A549 (cell line): ENCODE measurements at regions not wholly inside any gene's neighbourhood (a gene's known extent, or its start where the extent isn't known, plus 50 kb on each side); places are given as distances from the start of the nearest gene placed in this dataset.
A peak's percentile ranks its signal among the peaks of the same experiment; 100 is the strongest.

Experiments
- ATAC-seq, 2 experiments: fragments of 200-7000 bp in 1 of 2; fragments of >200 bp in 1 of 2; cut with Nextera tagmentation in 1 of 2; cut with Tn5 transposase in 1 of 2; 3 replicates each; pipeline versions ENCODE4 v1.8.0 to v1.9.1; 2018 to 2020; ENCODE audit warnings: mild to moderate bottlenecking in 1 of 2, moderate library complexity in 1 of 2
- CTCF ChIA-PET: fragments of 300-600 bp; sonication (Branson Sonifier 250); formaldehyde crosslinking; extraction: SDS; loops from one replicate; lab custom pipeline; 2021; ENCODE audit warnings: antibody characterized with exemption, inconsistent platforms; lab: Yijun Ruan, JAX
- POLR2A ChIA-PET: fragments of 350-600 bp; formaldehyde crosslinking; extraction: SDS; loops from one replicate; lab custom pipeline; 2021; ENCODE audit warnings: antibody characterized with exemption, inconsistent platforms; lab: Yijun Ruan, JAX
- DNase-seq, 2 experiments: peaks; one replicate each; pipeline versions ENCODE4 v3.0.0 to v3.0.0-alpha.2; 2011 to 2016; ENCODE audit warnings: low read depth in 1 of 2, low spot score in 1 of 2
- FAIRE-seq: peaks from 2 replicates; lab custom pipeline; 2011; peaks lifted over from hg19 to GRCh38; lab: Jason Lieb, UNC
- H3K27ac ChIP-seq, 2 experiments: fragments of >200 bp; sonication (Bioruptor Twin); formaldehyde crosslinking; 3 replicates each; pipeline ENCODE4 v1.5.1; 2016 to 2017
- H3K4me1 ChIP-seq: fragments of >200 bp; sonication (Bioruptor Twin); formaldehyde crosslinking; 3 replicates; pipeline ENCODE4 v1.6.1; 2016
- H3K4me2 ChIP-seq: fragments of >200 bp; sonication (Bioruptor Twin); formaldehyde crosslinking; 3 replicates; pipeline ENCODE4 v1.6.1; 2016
- H3K4me3 ChIP-seq: fragments of >200 bp; sonication (Bioruptor Twin); formaldehyde crosslinking; 3 replicates; pipeline ENCODE4 v1.5.1; 2016
- H3K9me3 ChIP-seq: fragments of >200 bp; sonication (Bioruptor Twin); formaldehyde crosslinking; 3 replicates; pipeline ENCODE4 v1.6.1; 2016
- CBX8 ChIP-seq: fragments of 200-600 bp; sonication (generic); IDR thresholded peaks from 2 replicates; pipeline ENCODE4 v1.6.1; 2016
- CHD2 ChIP-seq: fragments of 150-350 bp; IDR thresholded peaks from 2 replicates; pipeline ENCODE4 v1.6.1; 2014; ENCODE audit warnings: low read length; ENCODE audit not compliant: partially characterized antibody
- E2F6 ChIP-seq: IDR thresholded peaks from 2 replicates; pipeline ENCODE4 v1.6.1; 2012; ENCODE audit warnings: low read depth, borderline replicate concordance
- EHMT2 ChIP-seq: fragments of 200-600 bp; sonication (generic); IDR thresholded peaks from 2 replicates; pipeline ENCODE4 v1.6.1; 2016; ENCODE audit warnings: antibody characterized with exemption, low read depth, mild to moderate bottlenecking, moderate library complexity
- FOSB ChIP-seq: fragments of 250-450 bp; sonication (Bioruptor Pico); IDR thresholded peaks from 2 replicates; pipeline ENCODE4 v1.5.0; 2020; ENCODE audit warnings: mild to moderate bottlenecking, moderate library complexity
- FOSL2 ChIP-seq, 2 experiments: fragments of 450-650 bp in 1 of 2; fragments of >200 bp in 1 of 2; sonication (Bioruptor Twin) in 1 of 2; formaldehyde crosslinking; IDR thresholded peaks; 2 replicates each; pipeline versions ENCODE4 v1.5.0 to v1.6.1; 2016 to 2020; ENCODE audit warnings: mild to moderate bottlenecking in 1 of 2, moderate library complexity in 1 of 2
- GATA3 ChIP-seq: IDR thresholded peaks from 2 replicates; pipeline ENCODE4 v1.6.1; 2012; ENCODE audit warnings: borderline replicate concordance
- HOXB5 ChIP-seq: fragments of 250-450 bp; sonication (Bioruptor Pico); IDR thresholded peaks from 2 replicates; pipeline ENCODE4 v1.5.0; 2020; ENCODE audit warnings: mild to moderate bottlenecking, moderate library complexity
- JUNB ChIP-seq: fragments of >200 bp; sonication (Bioruptor Twin); formaldehyde crosslinking; IDR thresholded peaks from 2 replicates; pipeline ENCODE4 v1.6.1; 2016
- MAFK ChIP-seq: fragments of 450-650 bp; IDR thresholded peaks from 2 replicates; pipeline ENCODE4 v1.6.1; 2014; ENCODE audit not compliant: partially characterized antibody
- MYC ChIP-seq: IDR thresholded peaks from 2 replicates; pipeline ENCODE4 v1.6.1; 2012; ENCODE audit warnings: mild to moderate bottlenecking, inconsistent platforms, low read length, improper control_type of control experiment, borderline replicate concordance
- NFE2L2 ChIP-seq: fragments of 150-350 bp; conservative IDR thresholded peaks from 2 replicates; pipeline ENCODE4 v1.6.1; 2014; ENCODE audit warnings: low read length
- PBX3 ChIP-seq: IDR thresholded peaks from 2 replicates; pipeline ENCODE4 v1.6.1; 2012
- RAD21 ChIP-seq, 2 experiments: fragments of >200 bp in 1 of 2; sonication (Bioruptor Twin) in 1 of 2; formaldehyde crosslinking in 1 of 2; IDR thresholded peaks in 1 of 2; conservative IDR thresholded peaks in 1 of 2; 2 replicates in 1 of 2; 3 replicates in 1 of 2; pipeline ENCODE4 v1.6.1; 2012 to 2018; ENCODE audit warnings: inconsistent platforms in 1 of 2
- RARB ChIP-seq: fragments of 250-450 bp; sonication (Bioruptor Pico); IDR thresholded peaks from 2 replicates; pipeline ENCODE4 v1.8.0; 2021; ENCODE audit warnings: mild to moderate bottlenecking, moderate library complexity
- SMC3 ChIP-seq: fragments of >200 bp; sonication (Bioruptor Twin); formaldehyde crosslinking; IDR thresholded peaks from 3 replicates; pipeline ENCODE4 v1.6.1; 2018; ENCODE audit warnings: inconsistent platforms
- WGBS: methylation state at CpG from one replicate; pipeline ENCODE4 v1.1.6; 2017; ENCODE audit errors: missing lambda C conversion rate; 5-methylcytosine and 5-hydroxymethylcytosine counted together
- TF ChIP-seq, protein P1 (sequence below): fragments of 450-650 bp; IDR thresholded peaks from 2 replicates; pipeline ENCODE4 v1.6.1; 2014; ENCODE audit warnings: antibody characterized with exemption
- TF ChIP-seq, protein P2 (sequence below): fragments of >200 bp; sonication (Bioruptor Twin); formaldehyde crosslinking; IDR thresholded peaks from 2 replicates; pipeline ENCODE4 v1.6.1; 2016
- TF ChIP-seq, protein P3 (sequence below): fragments of >200 bp; sonication (Bioruptor Twin); formaldehyde crosslinking; IDR thresholded peaks from 3 replicates; pipeline ENCODE4 v1.5.1; 2016

DNA sequence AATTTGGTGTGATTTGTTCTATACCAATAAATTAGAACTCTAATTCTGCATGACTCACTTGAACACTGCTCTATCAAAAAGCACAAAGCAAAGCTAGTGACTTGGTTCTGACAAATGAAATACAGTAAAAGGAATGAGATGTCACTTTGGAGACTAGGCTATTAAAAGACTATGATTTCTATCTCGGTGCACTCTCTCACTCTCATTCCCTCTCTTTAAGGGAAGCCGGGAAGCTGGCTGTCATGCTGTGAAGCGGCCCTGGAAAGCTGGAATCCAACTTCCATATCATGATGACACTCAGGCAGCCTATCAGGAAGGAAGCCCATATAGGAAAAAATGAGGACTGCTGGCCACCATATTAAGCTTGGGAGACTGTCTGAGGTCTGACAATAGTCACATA, 590.1 kb upstream of the CBLB start:
- 84% methylated on average over 3 of the region's 3 CpGs for WGBS

DNA sequence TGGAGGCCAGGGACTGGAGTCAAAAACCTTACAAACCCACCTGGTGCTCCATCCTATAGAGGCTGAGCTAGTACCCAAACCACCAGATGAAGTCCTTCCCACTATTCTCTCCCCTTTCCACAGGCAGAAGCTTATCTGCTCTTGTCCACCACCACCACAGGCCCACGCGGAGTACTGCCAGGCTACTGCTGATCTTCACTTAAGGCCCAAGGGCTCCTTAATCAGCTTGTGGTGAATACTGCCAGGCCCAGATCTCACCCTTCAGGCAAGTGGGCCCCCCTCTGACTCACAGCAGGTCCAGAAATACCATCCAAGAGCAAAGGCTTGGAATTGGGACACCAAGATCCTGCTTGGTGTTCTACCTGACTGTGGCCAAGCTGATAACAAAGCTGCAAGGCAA, 598.1 kb upstream of the CBLB start:
- Histone ChIP-seq H3K4me2 (no peak overlapping the region), H3K9me3 (no peaks in the 10 kb centered on the region), H3K4me3 (no peak overlapping the region), H3K4me1 (no peaks in the 10 kb centered on the region), H3K27ac (no peak overlapping the region)
- ChIA-PET CTCF (no interaction called here), POLR2A (no interaction called here)
- DNase-seq (no peak), FAIRE-seq (no peak), ATAC-seq (no peak)
- TF ChIP-seq NFE2L2: no peak
- no peak for TF ChIP-seq MAFK
- TF ChIP-seq HOXB5 (CRISPR knock-in tag): no peak
- TF ChIP-seq MYC: no peak
- no peak for TF ChIP-seq FOSL2 (IDR thresholded peaks at IDR 0.05)
- TF ChIP-seq FOSL2 (CRISPR knock-in tag; IDR thresholded peaks at IDR 0.05): no peak
- no peak for TF ChIP-seq RARB (CRISPR knock-in tag)
- TF ChIP-seq CBX8: no peak
- TF ChIP-seq E2F6: no peak
- TF ChIP-seq PBX3: no peak
- no peak for TF ChIP-seq JUNB
- no peak for TF ChIP-seq EHMT2
- TF ChIP-seq, protein P1, sequence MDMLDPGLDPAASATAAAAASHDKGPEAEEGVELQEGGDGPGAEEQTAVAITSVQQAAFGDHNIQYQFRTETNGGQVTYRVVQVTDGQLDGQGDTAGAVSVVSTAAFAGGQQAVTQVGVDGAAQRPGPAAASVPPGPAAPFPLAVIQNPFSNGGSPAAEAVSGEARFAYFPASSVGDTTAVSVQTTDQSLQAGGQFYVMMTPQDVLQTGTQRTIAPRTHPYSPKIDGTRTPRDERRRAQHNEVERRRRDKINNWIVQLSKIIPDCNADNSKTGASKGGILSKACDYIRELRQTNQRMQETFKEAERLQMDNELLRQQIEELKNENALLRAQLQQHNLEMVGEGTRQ: no peak
- TF ChIP-seq CHD2: no peak
- TF ChIP-seq, protein P2, sequence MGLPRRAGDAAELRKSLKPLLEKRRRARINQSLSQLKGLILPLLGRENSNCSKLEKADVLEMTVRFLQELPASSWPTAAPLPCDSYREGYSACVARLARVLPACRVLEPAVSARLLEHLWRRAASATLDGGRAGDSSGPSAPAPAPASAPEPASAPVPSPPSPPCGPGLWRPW: no peak
- TF ChIP-seq FOSB (CRISPR knock-in tag): no peak
- 94% methylated on average over 2 of the region's 2 CpGs for WGBS

More for the DNA sequence above, 590.1 kb upstream of the CBLB start:
- CTCF ChIA-PET: interaction anchor here (0.8 kb wide), 2 partner anchors 13 to 19 kb away, joined by 3 read pairs; no protein-coding TSS in a partner anchor
- POLR2A ChIA-PET: no interaction called here
- no peak for DNase-seq
- TF ChIP-seq RAD21 (conservative IDR thresholded peaks at IDR 0.05 in 1 of 2, IDR thresholded peaks at IDR 0.05 in 1 of 2) (no peak), SMC3 (no peak), MAFK (no peak), GATA3 (no peak)
- TF ChIP-seq, protein P3, sequence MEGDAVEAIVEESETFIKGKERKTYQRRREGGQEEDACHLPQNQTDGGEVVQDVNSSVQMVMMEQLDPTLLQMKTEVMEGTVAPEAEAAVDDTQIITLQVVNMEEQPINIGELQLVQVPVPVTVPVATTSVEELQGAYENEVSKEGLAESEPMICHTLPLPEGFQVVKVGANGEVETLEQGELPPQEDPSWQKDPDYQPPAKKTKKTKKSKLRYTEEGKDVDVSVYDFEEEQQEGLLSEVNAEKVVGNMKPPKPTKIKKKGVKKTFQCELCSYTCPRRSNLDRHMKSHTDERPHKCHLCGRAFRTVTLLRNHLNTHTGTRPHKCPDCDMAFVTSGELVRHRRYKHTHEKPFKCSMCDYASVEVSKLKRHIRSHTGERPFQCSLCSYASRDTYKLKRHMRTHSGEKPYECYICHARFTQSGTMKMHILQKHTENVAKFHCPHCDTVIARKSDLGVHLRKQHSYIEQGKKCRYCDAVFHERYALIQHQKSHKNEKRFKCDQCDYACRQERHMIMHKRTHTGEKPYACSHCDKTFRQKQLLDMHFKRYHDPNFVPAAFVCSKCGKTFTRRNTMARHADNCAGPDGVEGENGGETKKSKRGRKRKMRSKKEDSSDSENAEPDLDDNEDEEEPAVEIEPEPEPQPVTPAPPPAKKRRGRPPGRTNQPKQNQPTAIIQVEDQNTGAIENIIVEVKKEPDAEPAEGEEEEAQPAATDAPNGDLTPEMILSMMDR: no peak
- H3K27ac ChIP-seq: 0 out of 6 replicates have a peak overlapping the region, but pooled peaks of 1 of the 2 experiments have one; percentile 17
- no peak overlapping the region for H3K4me2 ChIP-seq
- no peak overlapping the region for H3K4me3 ChIP-seq
- peaks cover 16% of the 10 kb centered on the region for H3K4me1 ChIP-seq
- no peak for FAIRE-seq
- no peaks in the 10 kb centered on the region for H3K9me3 ChIP-seq
- no peak for ATAC-seq
